ENCODE measurements at regions not wholly inside any gene's neighbourhood (a gene's known extent, or its start where the extent isn't known, plus 50 kb on each side); places are given as distances from the start of the nearest gene placed in this dataset.

GRCh38 chr1:208756339-208756981 is 512.3 kb upstream of the PLXNA2 start:
- no peaks in the 10 kb centered on the region for H3K4me1 Mint-ChIP-seq (ENCODE audit: low read depth)
- no peaks in the 10 kb centered on the region for H3K27me3 Mint-ChIP-seq (ENCODE audit: low read depth)
- DNase-seq, result no peak
- H3K4me3 Mint-ChIP-seq, result no peak overlapping the region
- POLR2A ChIA-PET, result no interaction called here
- no peak overlapping the region for H3K27ac Mint-ChIP-seq
- CTCF ChIA-PET, result no interaction called here
- H3K36me3 Mint-ChIP-seq (ENCODE audit: low read depth), result no peaks in the 10 kb centered on the region
- no peaks in the 10 kb centered on the region for H3K9me3 Mint-ChIP-seq (ENCODE audit: insufficient read depth)
- ATAC-seq, result no peak

GRCh38 chr1:208757846-208758245 is 513.7 kb upstream of the PLXNA2 start:
- no peaks in the 10 kb centered on the region for H3K36me3 Mint-ChIP-seq (ENCODE audit: low read depth)
- H3K27me3 Mint-ChIP-seq (ENCODE audit: low read depth), result no peaks in the 10 kb centered on the region
- DNase-seq, result no peak
- no peak for ATAC-seq
- POLR2A ChIA-PET, result no interaction called here
- no peak overlapping the region for H3K4me3 Mint-ChIP-seq
- no peaks in the 10 kb centered on the region for H3K9me3 Mint-ChIP-seq (ENCODE audit: insufficient read depth)
- no peak overlapping the region for H3K27ac Mint-ChIP-seq
- no peaks in the 10 kb centered on the region for H3K4me1 Mint-ChIP-seq (ENCODE audit: low read depth)
- CTCF ChIA-PET, result no interaction called here

- Mint-ChIP-seq H3K4me1 (ENCODE audit: low read depth) (no peaks in the 10 kb centered on the region), H3K27me3 (ENCODE audit: low read depth) (no peaks in the 10 kb centered on the region), H3K4me3 (no peak overlapping the region), H3K27ac (no peak overlapping the region), H3K36me3 (ENCODE audit: low read depth) (no peaks in the 10 kb centered on the region), H3K9me3 (ENCODE audit: insufficient read depth) (no peaks in the 10 kb centered on the region)
- POLR2A ChIA-PET, result no interaction called here
- ATAC-seq (no peak), DNase-seq (no peak)
- CTCF ChIA-PET, result no interaction called here
These were observed 515.1 kb upstream of the PLXNA2 start for GRCh38 chr1:208759255-208759654.

- Mint-ChIP-seq H3K36me3 (ENCODE audit: low read depth) (no peaks in the 10 kb centered on the region), H3K4me1 (ENCODE audit: low read depth) (no peaks in the 10 kb centered on the region), H3K27ac (no peak overlapping the region), H3K9me3 (ENCODE audit: insufficient read depth) (no peaks in the 10 kb centered on the region), H3K4me3 (no peak overlapping the region), H3K27me3 (ENCODE audit: low read depth) (no peaks in the 10 kb centered on the region)
- DNase-seq, result no peak
- POLR2A ChIA-PET, result no interaction called here
- no peak for ATAC-seq
- CTCF ChIA-PET, result no interaction called here
These were observed 519.8 kb upstream of the PLXNA2 start for GRCh38 chr1:208763971-208764370.

- H3K4me1 Mint-ChIP-seq (ENCODE audit: low read depth), result no peaks in the 10 kb centered on the region
- H3K4me3 Mint-ChIP-seq, result no peak overlapping the region
- ChIA-PET POLR2A (no interaction called here), CTCF (interaction anchor here (0.7 kb wide), 1 partner anchor 286 kb away, joined by 3 read pairs; no protein-coding TSS in a partner anchor)
- ATAC-seq (no peak), DNase-seq (no peak)
- H3K27me3 Mint-ChIP-seq (ENCODE audit: low read depth), result peaks cover 2% of the 10 kb centered on the region
- H3K9me3 Mint-ChIP-seq (ENCODE audit: insufficient read depth), result no peaks in the 10 kb centered on the region
- no peaks in the 10 kb centered on the region for H3K36me3 Mint-ChIP-seq (ENCODE audit: low read depth)
- H3K27ac Mint-ChIP-seq, result no peak overlapping the region
These were observed 522.6 kb upstream of the PLXNA2 start for GRCh38 chr1:208766832-208767231.

- ATAC-seq, result no peak
- no peak overlapping the region for H3K27ac Mint-ChIP-seq
- no peaks in the 10 kb centered on the region for H3K9me3 Mint-ChIP-seq (ENCODE audit: insufficient read depth)
- ChIA-PET POLR2A (interaction anchor here (0.5 kb wide), 1 partner anchor 485 kb away, joined by 3 read pairs; no protein-coding TSS in a partner anchor), CTCF (no interaction called here)
- H3K4me3 Mint-ChIP-seq, result no peak overlapping the region
- H3K36me3 Mint-ChIP-seq (ENCODE audit: low read depth), result no peaks in the 10 kb centered on the region
- DNase-seq, result no peak
- H3K4me1 Mint-ChIP-seq (ENCODE audit: low read depth), result no peaks in the 10 kb centered on the region
- H3K27me3 Mint-ChIP-seq (ENCODE audit: low read depth), result peaks cover 2% of the 10 kb centered on the region
These were observed 523.6 kb upstream of the PLXNA2 start for GRCh38 chr1:208767816-208768215.

- ATAC-seq (no peak), DNase-seq (no peak)
- H3K9me3 Mint-ChIP-seq (ENCODE audit: insufficient read depth), result no peaks in the 10 kb centered on the region
- no peak overlapping the region for H3K27ac Mint-ChIP-seq
- no peaks in the 10 kb centered on the region for H3K4me1 Mint-ChIP-seq (ENCODE audit: low read depth)
- POLR2A ChIA-PET, result no interaction called here
- no peaks in the 10 kb centered on the region for H3K36me3 Mint-ChIP-seq (ENCODE audit: low read depth)
- CTCF ChIA-PET, result no interaction called here
- peaks cover 2% of the 10 kb centered on the region for H3K27me3 Mint-ChIP-seq (ENCODE audit: low read depth)
- no peak overlapping the region for H3K4me3 Mint-ChIP-seq
These were observed 528.7 kb upstream of the PLXNA2 start for GRCh38 chr1:208772891-208773290.

- no peaks in the 10 kb centered on the region for H3K36me3 Mint-ChIP-seq (ENCODE audit: low read depth)
These were observed 531.7 kb upstream of the PLXNA2 start for GRCh38 chr1:208775841-208776240.

GRCh38 chr1:208778417-208778816 is 534.2 kb upstream of the PLXNA2 start:
- no peaks in the 10 kb centered on the region for H3K4me1 Mint-ChIP-seq (ENCODE audit: low read depth)
- no peaks in the 10 kb centered on the region for H3K27me3 Mint-ChIP-seq (ENCODE audit: low read depth)
- no peaks in the 10 kb centered on the region for H3K36me3 Mint-ChIP-seq (ENCODE audit: low read depth)
- CTCF ChIA-PET, result no interaction called here
- DNase-seq (no peak), ATAC-seq (no peak)
- POLR2A ChIA-PET, result no interaction called here
- no peaks in the 10 kb centered on the region for H3K9me3 Mint-ChIP-seq (ENCODE audit: insufficient read depth)
- H3K4me3 Mint-ChIP-seq, result no peak overlapping the region
- H3K27ac Mint-ChIP-seq, result no peak overlapping the region

More at GRCh38 chr1:208775841-208776240, 531.7 kb upstream of the PLXNA2 start:
- Mint-ChIP-seq H3K27me3 (ENCODE audit: low read depth) (no peaks in the 10 kb centered on the region), H3K9me3 (ENCODE audit: insufficient read depth) (no peaks in the 10 kb centered on the region), H3K27ac (no peak overlapping the region), H3K4me1 (ENCODE audit: low read depth) (no peaks in the 10 kb centered on the region), H3K4me3 (no peak overlapping the region)
- no peak for DNase-seq
- POLR2A ChIA-PET, result no interaction called here
- CTCF ChIA-PET, result interaction anchor here (0.6 kb wide), 1 partner anchor 499 kb away, joined by 4 read pairs; no protein-coding TSS in a partner anchor
- no peak for ATAC-seq

- Mint-ChIP-seq H3K9me3 (ENCODE audit: insufficient read depth) (no peaks in the 10 kb centered on the region), H3K36me3 (ENCODE audit: low read depth) (no peaks in the 10 kb centered on the region), H3K27me3 (ENCODE audit: low read depth) (no peaks in the 10 kb centered on the region), H3K27ac (no peak overlapping the region), H3K4me1 (ENCODE audit: low read depth) (no peaks in the 10 kb centered on the region), H3K4me3 (no peak overlapping the region)
- ChIA-PET POLR2A (no interaction called here), CTCF (no interaction called here)
- no peak for ATAC-seq
- no peak for DNase-seq
These were observed 537.3 kb upstream of the PLXNA2 start for GRCh38 chr1:208781391-208782045.

- H3K4me1 Mint-ChIP-seq (ENCODE audit: low read depth), result no peaks in the 10 kb centered on the region
- DNase-seq (no peak), ATAC-seq (no peak)
- POLR2A ChIA-PET, result no interaction called here
- H3K4me3 Mint-ChIP-seq, result no peak overlapping the region
- CTCF ChIA-PET, result no interaction called here
- no peaks in the 10 kb centered on the region for H3K36me3 Mint-ChIP-seq (ENCODE audit: low read depth)
- H3K27me3 Mint-ChIP-seq (ENCODE audit: low read depth), result no peaks in the 10 kb centered on the region
- no peak overlapping the region for H3K27ac Mint-ChIP-seq
- no peaks in the 10 kb centered on the region for H3K9me3 Mint-ChIP-seq (ENCODE audit: insufficient read depth)
These were observed 538.0 kb upstream of the PLXNA2 start for GRCh38 chr1:208782186-208782585.

GRCh38 chr1:208785629-208786028 is 541.4 kb upstream of the PLXNA2 start:
- Mint-ChIP-seq H3K27ac (no peak overlapping the region), H3K9me3 (ENCODE audit: insufficient read depth) (no peaks in the 10 kb centered on the region), H3K4me3 (no peak overlapping the region), H3K4me1 (ENCODE audit: low read depth) (no peaks in the 10 kb centered on the region), H3K36me3 (ENCODE audit: low read depth) (no peaks in the 10 kb centered on the region), H3K27me3 (ENCODE audit: low read depth) (no peaks in the 10 kb centered on the region)
- no peak for DNase-seq
- CTCF ChIA-PET, result no interaction called here
- POLR2A ChIA-PET, result no interaction called here
- ATAC-seq, result no peak

GRCh38 chr1:208787219-208787618 is 543.0 kb upstream of the PLXNA2 start:
- POLR2A ChIA-PET, result no interaction called here
- ATAC-seq, result no peak

More at GRCh38 chr1:208787219-208787618, 543.0 kb upstream of the PLXNA2 start:
- Mint-ChIP-seq H3K27ac (no peak overlapping the region), H3K27me3 (ENCODE audit: low read depth) (no peaks in the 10 kb centered on the region), H3K4me1 (ENCODE audit: low read depth) (no peaks in the 10 kb centered on the region), H3K9me3 (ENCODE audit: insufficient read depth) (no peaks in the 10 kb centered on the region), H3K36me3 (ENCODE audit: low read depth) (no peaks in the 10 kb centered on the region), H3K4me3 (no peak overlapping the region)
- DNase-seq, result no peak
- CTCF ChIA-PET, result no interaction called here
